ENCODE measurements at regions not wholly inside any gene's neighbourhood (a gene's known extent, or its start where the extent isn't known, plus 50 kb on each side); places are given as distances from the start of the nearest gene placed in this dataset.

DNA sequence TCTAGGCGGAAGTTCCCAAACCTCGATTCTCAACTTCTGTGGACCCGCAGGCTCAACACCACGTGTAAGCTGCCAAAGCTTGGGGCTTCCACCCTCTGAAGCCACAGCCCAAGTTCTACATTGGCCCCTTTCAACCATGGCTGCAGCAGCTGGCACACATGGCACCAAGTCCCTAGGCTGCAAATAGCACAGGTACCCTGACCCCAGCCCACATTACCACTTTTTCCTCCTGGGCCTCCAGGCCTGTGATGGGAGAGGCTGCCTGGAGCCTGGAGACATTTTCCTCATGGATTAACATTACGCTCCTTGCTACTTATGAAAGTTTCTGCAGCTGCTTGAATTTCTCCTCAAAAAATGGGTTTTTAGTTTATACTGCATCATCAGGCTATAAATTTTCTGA lies 479.5 kb downstream of the PCDH7 start:
- no peak for TF ChIP-seq CTCF (IDR thresholded peaks at IDR 0.05)
- TF ChIP-seq POLR2AphosphoS5 (IDR thresholded peaks at IDR 0.05) = no peak

Measured in stomach (tissue), 4 donors.